Nephron progenitor cell (in vitro differentiated cells): ENCODE measurements at regions not wholly inside any gene's neighbourhood (a gene's known extent, or its start where the extent isn't known, plus 50 kb on each side); places are given as distances from the start of the nearest gene placed in this dataset.
A peak's percentile ranks its signal among the peaks of the same experiment; 100 is the strongest.

ENCODE experiments used
- DNase-seq: peaks from one replicate; pipeline ENCODE4 v3.0.0; 2021
- H3K27ac Mint-ChIP-seq: 2 replicates; pipeline ENCODE4 v1.8.0; 2021; ENCODE audit warnings: mild to moderate bottlenecking, moderate library complexity, mixed read lengths
- H3K27me3 Mint-ChIP-seq: 2 replicates; pipeline ENCODE4 v1.8.0; 2021; ENCODE audit warnings: mild to moderate bottlenecking, low read depth, mixed read lengths; ENCODE audit not compliant: poor library complexity
- H3K36me3 Mint-ChIP-seq: 2 replicates; pipeline ENCODE4 v1.8.0; 2021; ENCODE audit warnings: low read depth, mixed read lengths
- H3K4me1 Mint-ChIP-seq: 2 replicates; pipeline ENCODE4 v1.8.0; 2021; ENCODE audit warnings: mixed read lengths
- H3K4me3 Mint-ChIP-seq: 2 replicates; pipeline ENCODE4 v1.8.0; 2021; ENCODE audit warnings: mild to moderate bottlenecking, moderate library complexity, mixed read lengths
- H3K9me3 Mint-ChIP-seq: 2 replicates; pipeline ENCODE4 v1.8.0; 2021; ENCODE audit warnings: mild to moderate bottlenecking, moderate library complexity, mixed read lengths
- CTCF ChIP-seq: fragments of 200-600 bp; sonication (generic); IDR thresholded peaks from 2 replicates; pipeline ENCODE4 v1.5.0; 2021; ENCODE audit warnings: antibody characterized with exemption

GRCh38 chr22:46039535-46039934 lies 62.6 kb upstream of the WNT7B start:
- H3K27me3 Mint-ChIP-seq = peaks cover 46% of the 10 kb centered on the region
- H3K36me3 Mint-ChIP-seq = no peaks in the 10 kb centered on the region
- DNase-seq = no peak
- H3K27ac Mint-ChIP-seq = no peak overlapping the region
- H3K9me3 Mint-ChIP-seq = no peaks in the 10 kb centered on the region
- TF ChIP-seq CTCF = no peak
- no peak overlapping the region for H3K4me3 Mint-ChIP-seq
- peaks cover 19% of the 10 kb centered on the region for H3K4me1 Mint-ChIP-seq

GRCh38 chr22:46040471-46041465 lies 63.8 kb upstream of the WNT7B start:
- H3K27me3 Mint-ChIP-seq = peaks cover 56% of the 10 kb centered on the region
- H3K4me3 Mint-ChIP-seq = no peak overlapping the region
- H3K4me1 Mint-ChIP-seq = peaks cover 10% of the 10 kb centered on the region
- no peaks in the 10 kb centered on the region for H3K36me3 Mint-ChIP-seq
- H3K9me3 Mint-ChIP-seq = no peaks in the 10 kb centered on the region
- no peak overlapping the region for H3K27ac Mint-ChIP-seq
- no peak for TF ChIP-seq CTCF
- no peak for DNase-seq

- Mint-ChIP-seq H3K27me3 (peaks cover 65% of the 10 kb centered on the region), H3K27ac (no peak overlapping the region), H3K9me3 (no peaks in the 10 kb centered on the region), H3K36me3 (no peaks in the 10 kb centered on the region), H3K4me3 (no peak overlapping the region), H3K4me1 (peaks cover 7% of the 10 kb centered on the region)
- DNase-seq = no peak
- TF ChIP-seq CTCF = no peak
Measured at GRCh38 chr22:46041642-46042041, 64.7 kb upstream of the WNT7B start.

GRCh38 chr22:46042786-46043185 lies 65.8 kb upstream of the WNT7B start:
- Mint-ChIP-seq H3K27ac (no peak overlapping the region), H3K36me3 (no peaks in the 10 kb centered on the region), H3K4me3 (no peak overlapping the region), H3K9me3 (no peaks in the 10 kb centered on the region), H3K27me3 (peaks cover 77% of the 10 kb centered on the region), H3K4me1 (no peaks in the 10 kb centered on the region)
- DNase-seq = no peak
- no peak for TF ChIP-seq CTCF

- Mint-ChIP-seq H3K27me3 (peaks cover 79% of the 10 kb centered on the region), H3K4me1 (no peaks in the 10 kb centered on the region), H3K27ac (no peak overlapping the region), H3K36me3 (no peaks in the 10 kb centered on the region), H3K9me3 (no peaks in the 10 kb centered on the region), H3K4me3 (peak overlapping the region; percentile 52)
- TF ChIP-seq CTCF = no peak
- no peak for DNase-seq
Measured at GRCh38 chr22:46043339-46043738, 66.4 kb upstream of the WNT7B start.
